ENCODE measurements at regions not wholly inside any gene's neighbourhood (a gene's known extent, or its start where the extent isn't known, plus 50 kb on each side); places are given as distances from the start of the nearest gene placed in this dataset.
"Not testable (repeated sequence)": the region's sequence is repeated elsewhere in the genome, so short reads cannot be mapped to it uniquely, and the experiment has no call there.

DNA sequence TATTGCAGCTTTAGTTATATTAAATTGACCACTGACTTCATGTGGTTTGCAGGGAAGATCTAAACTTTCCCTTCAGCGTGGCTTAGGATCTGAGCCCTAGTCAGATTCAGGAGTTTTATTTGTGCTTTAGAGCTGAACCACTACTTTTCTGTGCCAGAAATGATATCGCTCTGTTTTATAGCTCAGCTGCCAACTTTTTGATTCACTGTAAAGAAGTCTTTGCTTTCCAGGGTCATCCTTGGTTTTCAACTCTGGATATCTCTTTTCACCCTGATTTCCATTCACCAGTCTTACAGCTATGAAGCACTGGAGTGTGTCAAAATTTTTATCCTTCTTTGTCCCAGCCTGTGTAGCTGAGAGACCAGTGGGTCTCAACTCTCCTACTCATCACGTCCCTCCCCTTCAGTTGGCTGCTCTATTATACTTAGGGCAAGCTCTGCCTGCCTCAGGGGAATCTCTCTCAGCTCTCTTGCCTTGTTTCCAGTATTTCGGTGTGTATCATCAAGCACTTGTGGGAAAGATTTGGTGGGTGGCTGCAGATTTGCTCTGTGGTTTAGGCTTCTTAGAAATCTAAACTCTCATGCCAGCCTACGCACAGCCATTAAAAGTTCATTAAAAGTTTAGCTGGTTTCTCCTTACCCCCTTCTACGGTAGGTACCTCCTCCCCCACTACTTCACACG lies 425.5 kb downstream of the TENT5A start:
- DNase-seq, result no peak

GRCh38 chr6:81309811-81310210 lies 442.7 kb downstream of the TENT5A start:
- DNase-seq, result no peak

- no peak for DNase-seq
These were observed 443.8 kb downstream of the TENT5A start for GRCh38 chr6:81308577-81309279.

DNA sequence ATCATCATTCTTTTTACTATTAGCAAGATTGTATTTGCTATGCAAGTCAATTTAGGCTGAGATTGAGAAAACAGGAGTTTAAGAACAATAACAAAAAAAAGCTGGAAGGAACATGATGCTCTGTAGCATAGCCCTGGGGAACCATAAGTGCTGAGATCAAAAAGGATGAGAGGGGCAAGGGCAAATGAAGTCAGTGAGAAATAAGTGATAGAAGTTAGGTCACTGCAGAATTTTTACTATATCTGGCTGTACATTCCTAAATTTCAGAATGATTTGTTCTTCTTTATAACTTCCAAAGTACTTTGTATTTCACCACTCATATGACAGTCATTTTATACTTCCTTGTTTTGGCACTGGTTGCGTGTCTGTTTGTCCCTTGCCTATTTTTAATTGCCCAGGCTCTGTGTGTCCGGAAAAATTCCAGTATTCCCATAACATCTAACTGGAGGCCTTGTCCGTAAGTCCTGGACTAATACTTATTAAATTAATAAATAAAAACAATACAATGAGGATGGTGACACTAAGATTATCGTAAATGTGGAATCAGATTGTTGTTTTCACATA lies 444.7 kb downstream of the TENT5A start:
- DNase-seq, result no peak

GRCh38 chr6:81304466-81304865 lies 448.0 kb downstream of the TENT5A start:
- DNase-seq, result no peak

DNA sequence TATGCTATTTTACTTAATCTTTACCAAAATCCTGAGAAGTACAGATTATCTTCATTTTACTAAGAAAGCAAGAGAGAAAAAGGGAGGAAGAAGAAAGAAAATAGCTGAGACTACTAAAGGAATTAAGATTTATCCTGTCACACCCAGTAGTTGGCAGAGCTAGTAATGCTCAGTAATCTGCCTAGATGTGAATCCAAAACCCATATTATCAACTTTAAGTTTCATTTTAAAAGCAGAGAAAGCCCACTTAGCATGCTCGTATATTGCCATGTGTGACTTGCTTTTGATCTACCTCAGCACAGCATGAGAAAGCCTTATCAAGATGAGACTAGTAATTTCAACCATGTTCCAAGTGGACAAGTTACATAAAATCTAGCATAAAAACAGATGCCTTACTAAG lies 451.5 kb downstream of the TENT5A start:
- no peak for DNase-seq

- DNase-seq, result no peak
These were observed 453.7 kb downstream of the TENT5A start for GRCh38 chr6:81298751-81299150.

- DNase-seq, result no peak
These were observed 457.2 kb downstream of the TENT5A start for GRCh38 chr6:81295310-81295709.

DNA sequence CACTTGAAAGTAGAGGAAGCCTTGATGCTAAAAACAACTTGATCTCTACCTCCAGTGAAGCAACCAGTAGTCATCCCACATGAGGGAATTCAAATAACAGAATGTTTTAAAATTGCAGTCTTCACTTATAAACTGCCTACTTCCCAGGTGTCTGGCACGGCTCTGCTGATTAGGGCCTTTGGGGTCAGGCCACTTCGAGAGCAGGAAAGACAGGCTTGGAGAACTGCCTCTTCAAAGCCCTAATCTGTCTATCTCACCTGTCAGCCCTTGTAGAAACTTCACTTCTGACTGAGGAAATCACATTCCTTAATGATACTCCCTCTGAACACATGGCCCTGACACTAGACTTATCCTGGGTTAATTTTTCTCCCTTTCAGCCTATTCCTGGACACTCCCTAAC lies 458.6 kb downstream of the TENT5A start:
- DNase-seq, result no peak

DNA sequence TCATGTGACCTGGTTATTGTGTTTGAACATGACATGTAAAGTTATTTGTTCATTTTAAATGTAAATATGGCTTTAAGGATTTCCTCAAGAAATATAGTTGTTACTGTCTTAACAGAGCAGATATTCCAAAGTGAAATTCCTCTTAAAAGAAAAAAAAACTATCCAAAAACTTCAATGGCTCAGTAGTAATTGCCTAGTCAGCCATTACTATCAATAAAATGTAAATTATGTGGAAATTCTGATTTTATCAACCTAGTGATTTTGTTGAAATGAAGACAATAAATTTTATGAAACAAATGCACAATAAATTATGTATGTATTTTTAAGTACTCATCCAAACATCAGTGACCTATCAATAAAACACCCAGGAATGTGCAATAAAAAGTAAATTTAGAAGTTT lies 463.3 kb downstream of the TENT5A start:
- DNase-seq, result no peak

DNA sequence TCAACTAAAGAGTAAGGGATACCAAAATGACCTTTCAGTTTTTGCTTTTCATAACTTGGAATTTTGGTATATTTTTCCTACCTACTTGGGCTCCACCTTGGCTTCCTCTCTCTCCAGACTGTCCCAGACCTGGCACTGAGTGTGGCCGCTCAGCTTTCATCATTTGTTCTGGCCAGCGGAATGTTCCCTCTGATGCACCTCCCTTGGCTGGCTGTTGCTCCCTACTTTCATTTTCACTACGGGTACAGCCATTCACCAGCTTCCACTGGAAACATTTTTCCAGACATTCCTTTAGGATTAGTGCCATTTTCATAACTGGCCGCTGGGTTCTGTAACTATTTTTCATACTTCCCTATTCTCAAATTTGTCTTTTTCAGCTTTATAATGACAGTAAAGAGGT lies 487.4 kb downstream of the TENT5A start:
- DNase-seq, result no peak

- DNase-seq, result no peak
These were observed 488.8 kb downstream of the TENT5A start for GRCh38 chr6:81263531-81264168.

DNA sequence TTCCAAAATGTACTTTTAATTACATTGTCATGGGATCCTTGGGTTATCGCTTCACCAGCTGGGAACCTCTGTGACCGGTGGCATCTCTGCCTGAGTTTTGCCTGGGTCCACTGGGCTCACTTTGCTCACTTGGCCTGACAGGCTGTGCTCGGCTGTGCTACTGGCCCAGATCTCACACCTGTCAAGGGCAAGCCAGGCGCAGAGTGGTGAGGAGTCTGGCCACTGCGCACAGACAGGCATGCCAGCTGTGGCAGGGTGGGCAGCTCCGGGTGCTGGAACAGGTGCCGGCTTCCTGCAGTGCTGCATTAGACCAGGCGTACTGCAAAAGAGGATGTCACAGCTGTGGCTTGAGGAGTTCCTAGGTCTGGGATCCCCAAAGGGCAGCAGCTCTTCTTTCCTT lies 489.8 kb downstream of the TENT5A start:
- DNase-seq, result no peak

DNA sequence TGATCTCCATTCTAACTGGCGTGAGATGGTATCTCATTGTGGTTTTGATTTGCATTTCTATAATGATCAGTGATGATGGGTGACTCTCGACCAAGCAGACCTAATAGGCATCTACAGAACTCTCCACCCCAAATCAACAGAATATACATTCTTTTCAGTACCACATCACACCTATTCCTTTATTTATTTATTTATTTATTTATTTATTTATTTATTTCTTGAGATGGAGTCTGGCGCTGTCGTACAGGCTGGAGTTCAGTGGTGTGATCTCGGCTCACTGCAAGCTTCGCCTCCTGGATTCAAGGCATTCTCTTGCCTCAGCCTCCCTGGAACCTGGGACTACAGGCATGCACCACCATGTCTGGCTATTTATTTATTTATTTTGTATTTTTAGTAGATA lies 496.3 kb downstream of the TENT5A start:
- DNase-seq, result not testable (repeated sequence)

GRCh38 chr6:81253821-81254220 lies 498.7 kb downstream of the TENT5A start:
- no peak for DNase-seq

GRCh38 chr6:81252231-81252630 lies 500.2 kb downstream of the TENT5A start:
- DNase-seq, result no peak

DNA sequence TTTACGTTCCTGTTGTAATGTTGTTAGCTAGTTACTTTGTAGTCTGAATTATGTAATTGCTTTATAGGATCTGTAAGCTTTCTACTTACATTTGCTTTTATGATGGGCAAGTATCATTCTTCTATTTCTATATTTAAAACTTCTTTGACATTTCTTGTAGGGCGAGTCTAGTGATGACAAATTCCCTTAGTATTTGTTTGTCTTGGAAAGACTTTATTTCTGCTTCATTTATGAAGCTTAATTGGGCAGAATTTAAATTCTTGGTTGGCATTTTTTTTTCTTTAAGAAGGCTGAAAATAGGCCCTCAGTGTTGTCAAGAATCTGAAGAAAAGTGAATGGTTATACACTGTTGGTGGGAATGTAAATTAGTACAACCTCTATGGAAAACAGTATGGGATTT lies 506.3 kb downstream of the TENT5A start:
- DNase-seq, result no peak

- DNase-seq, result no peak
These were observed 509.9 kb downstream of the TENT5A start for GRCh38 chr6:81242624-81243023.

- DNase-seq, result no peak
These were observed 511.1 kb downstream of the TENT5A start for GRCh38 chr6:81241126-81242041.

GRCh38 chr6:81238390-81238789 lies 514.1 kb downstream of the TENT5A start:
- no peak for DNase-seq

DNA sequence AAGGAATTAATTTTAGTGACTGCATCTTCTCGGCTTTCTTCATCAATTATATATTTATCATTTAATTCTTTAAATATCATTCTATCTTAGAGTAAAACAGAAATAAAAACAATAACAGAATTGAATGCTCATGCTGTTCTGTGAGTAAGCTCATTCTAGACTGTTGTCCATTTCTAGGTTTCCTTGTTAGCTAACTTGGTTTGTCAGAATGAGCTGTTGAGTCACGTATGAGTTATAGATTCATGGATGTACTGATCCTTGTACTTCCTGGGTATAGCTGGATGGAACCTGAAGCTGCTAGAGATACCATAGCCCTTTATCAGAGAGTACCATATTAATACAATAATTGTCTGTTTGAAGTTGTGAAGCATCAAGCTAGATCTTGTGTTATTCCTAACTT lies 515.3 kb downstream of the TENT5A start:
- DNase-seq, result no peak

DNA sequence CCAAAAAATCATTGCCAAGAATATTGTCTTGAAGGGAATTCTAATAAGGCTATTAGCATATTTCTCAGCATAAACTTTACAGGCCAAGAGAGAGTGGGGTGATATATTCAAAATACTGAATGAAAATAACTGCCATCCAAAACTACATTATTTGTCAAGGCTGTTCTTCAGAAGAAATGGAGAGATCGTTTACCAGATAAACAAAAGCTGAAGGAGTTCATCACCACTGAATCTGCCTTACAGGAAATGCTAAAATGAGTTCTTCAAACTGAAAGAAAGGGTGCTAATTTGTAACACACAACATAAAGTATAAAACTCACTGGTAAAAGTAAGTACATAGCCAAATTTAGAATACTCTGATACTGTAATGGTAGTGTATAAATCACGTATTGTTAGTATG lies 517.0 kb downstream of the TENT5A start:
- DNase-seq, result no peak

- DNase-seq, result no peak
These were observed 518.5 kb downstream of the TENT5A start for GRCh38 chr6:81233990-81234389.

All from NCI-H345 (cell line).